Bronchial epithelial cell (primary cell): ENCODE measurements at regions not wholly inside any gene's neighbourhood (a gene's known extent, or its start where the extent isn't known, plus 50 kb on each side); places are given as distances from the start of the nearest gene placed in this dataset.

Experiments used
- DNase-seq: peaks from one replicate; pipeline ENCODE4 v3.0.0-alpha.2; 2010; ENCODE audit warnings: low read depth
- FAIRE-seq: peaks from 2 replicates; lab custom pipeline; 2011; peaks lifted over from hg19 to GRCh38; lab: Jason Lieb, UNC
- H3K27me3 ChIP-seq: 2 replicates; pipeline ENCODE4 v1.5.1; 2011; ENCODE audit warnings: low read length; ENCODE audit not compliant: control insufficient read depth, insufficient read depth
- H3K36me3 ChIP-seq: 2 replicates; pipeline ENCODE4 v1.5.1; 2011; ENCODE audit warnings: low read length; ENCODE audit not compliant: control insufficient read depth, insufficient read depth
- H3K4me3 ChIP-seq: 2 replicates; pipeline ENCODE4 v1.5.1; 2011; ENCODE audit warnings: mild to moderate bottlenecking, low read depth, low read length, control low read depth
- CTCF ChIP-seq: IDR thresholded peaks from 2 replicates; pipeline ENCODE4 v1.5.1; 2011; ENCODE audit warnings: mild to moderate bottlenecking, moderate library complexity, low read length, control low read depth, inconsistent platforms; ENCODE audit not compliant: insufficient read depth, severe bottlenecking

DNA sequence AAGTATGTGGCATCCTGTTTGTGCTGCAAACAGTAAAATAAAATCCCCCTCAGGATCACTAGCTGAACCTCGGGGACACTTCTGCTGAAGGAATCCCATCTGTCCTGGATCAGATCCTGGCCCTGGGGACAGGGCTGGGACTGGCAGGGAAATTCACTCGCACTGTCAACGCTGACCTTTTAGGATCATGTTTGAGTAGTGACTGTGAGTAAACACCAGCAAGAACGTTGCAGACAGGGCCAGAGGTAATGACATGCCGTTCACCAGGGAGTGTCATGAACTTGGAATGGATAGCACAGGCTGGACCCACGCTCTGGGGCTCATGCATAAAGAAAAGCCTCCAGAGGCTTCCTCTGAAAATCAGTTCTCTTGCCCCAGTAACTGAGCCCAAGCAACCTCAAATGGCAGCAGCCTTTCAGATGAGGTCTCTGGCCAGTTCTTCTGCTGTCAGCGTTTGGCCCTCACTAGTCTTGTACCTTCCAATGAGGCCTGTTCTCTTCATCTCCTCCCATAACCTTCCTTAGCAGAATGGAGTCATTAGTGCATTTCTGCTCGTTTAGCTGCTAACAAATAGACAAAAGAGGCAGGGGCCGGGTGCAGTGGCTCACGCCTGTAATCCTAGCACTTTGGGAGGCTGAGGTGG lies 51.0 kb upstream of the BARX2 start:
- no peak overlapping the region for H3K4me3 ChIP-seq
- FAIRE-seq, result no peak
- no peaks in the 10 kb centered on the region for H3K27me3 ChIP-seq
- no peak for TF ChIP-seq CTCF
- no peaks in the 10 kb centered on the region for H3K36me3 ChIP-seq
- DNase-seq, result peak; percentile 65

DNA sequence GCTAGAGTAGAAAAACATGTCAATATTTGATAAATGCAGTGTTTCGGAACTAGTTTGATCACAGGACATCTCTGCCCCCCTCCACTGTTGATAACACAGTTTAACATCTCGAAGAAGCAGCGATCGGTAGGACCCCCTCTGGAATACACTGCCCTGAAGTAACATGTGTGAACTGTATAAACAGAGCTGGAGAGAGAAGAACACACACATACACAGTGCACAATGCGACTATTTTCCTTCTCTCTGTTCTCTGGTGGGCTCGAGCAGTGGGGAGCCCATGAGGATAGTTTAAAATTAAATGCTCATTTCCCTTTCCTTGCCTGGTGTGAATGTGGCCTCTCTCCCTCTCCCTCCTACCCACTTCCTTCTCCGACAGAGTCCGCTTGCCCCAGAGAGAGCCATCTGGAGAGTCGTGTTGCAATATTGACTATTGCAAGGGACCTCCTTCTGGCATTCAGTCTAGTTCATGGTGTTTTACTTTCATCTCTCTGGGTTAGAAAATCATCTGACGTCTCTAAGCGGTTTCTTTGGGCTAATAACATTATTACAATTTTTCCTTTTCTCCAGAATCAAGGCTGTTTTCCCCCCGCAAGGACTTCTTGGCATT lies 51.6 kb upstream of the BARX2 start:
- no peaks in the 10 kb centered on the region for H3K27me3 ChIP-seq
- no peak for TF ChIP-seq CTCF
- DNase-seq (peak; percentile 18), FAIRE-seq (peak; percentile 72)
- no peak overlapping the region for H3K4me3 ChIP-seq
- no peaks in the 10 kb centered on the region for H3K36me3 ChIP-seq

DNA sequence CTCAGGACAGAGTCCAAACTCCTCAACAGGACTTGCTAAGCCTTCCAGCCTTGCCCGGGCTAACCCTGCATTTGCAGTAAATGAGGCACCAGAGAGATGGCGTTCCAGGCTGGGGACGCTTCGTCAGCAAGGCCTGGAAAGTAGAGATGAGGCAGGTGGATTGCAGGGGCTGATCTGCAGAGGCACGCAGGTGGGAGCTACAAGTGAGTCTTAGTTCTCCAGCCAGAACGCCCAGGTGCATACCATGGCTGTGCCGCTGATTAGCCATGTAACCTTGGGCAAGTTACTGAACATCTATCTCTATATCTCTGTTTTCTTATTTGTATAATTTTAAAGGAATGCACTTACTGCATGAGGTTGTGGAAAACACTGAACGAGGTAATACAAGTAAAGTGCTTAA lies 52.7 kb upstream of the BARX2 start:
- no peak for TF ChIP-seq CTCF
- FAIRE-seq, result no peak
- DNase-seq, result no peak
- Histone ChIP-seq H3K27me3 (no peaks in the 10 kb centered on the region), H3K4me3 (no peak overlapping the region), H3K36me3 (no peaks in the 10 kb centered on the region)

GRCh38 chr11:129321076-129321475 lies 54.6 kb upstream of the BARX2 start:
- Histone ChIP-seq H3K36me3 (no peaks in the 10 kb centered on the region), H3K4me3 (no peak overlapping the region), H3K27me3 (no peaks in the 10 kb centered on the region)
- no peak for FAIRE-seq
- no peak for DNase-seq
- no peak for TF ChIP-seq CTCF

DNA sequence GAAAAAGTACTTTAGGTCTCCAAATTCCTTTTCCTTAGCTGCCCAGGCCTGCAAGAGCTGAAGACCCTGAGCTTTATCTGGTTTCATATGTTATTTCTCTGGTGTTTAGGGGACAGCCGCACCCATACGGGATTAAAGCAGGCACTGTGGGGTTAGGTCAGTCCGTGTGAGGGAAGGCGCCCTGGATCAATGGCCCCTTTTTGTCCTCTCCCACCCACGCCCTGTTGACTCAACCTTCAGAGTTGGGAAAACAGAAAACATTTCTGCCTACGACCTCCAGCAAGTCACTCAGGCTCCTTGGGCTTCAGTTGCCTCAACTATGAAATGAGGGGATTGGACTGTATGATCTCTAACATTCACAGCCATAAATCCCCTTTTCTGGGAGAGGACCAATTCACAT lies 55.2 kb upstream of the BARX2 start:
- no peaks in the 10 kb centered on the region for H3K36me3 ChIP-seq
- peak; percentile 44 for DNase-seq
- H3K27me3 ChIP-seq, result no peaks in the 10 kb centered on the region
- FAIRE-seq, result no peak
- TF ChIP-seq CTCF, result no peak
- no peak overlapping the region for H3K4me3 ChIP-seq

GRCh38 chr11:129319751-129320150 lies 55.9 kb upstream of the BARX2 start:
- TF ChIP-seq CTCF, result no peak
- no peak overlapping the region for H3K4me3 ChIP-seq
- FAIRE-seq, result no peak
- H3K36me3 ChIP-seq, result no peaks in the 10 kb centered on the region
- no peaks in the 10 kb centered on the region for H3K27me3 ChIP-seq
- no peak for DNase-seq
